ENCODE measurements at regions not wholly inside any gene's neighbourhood (a gene's known extent, or its start where the extent isn't known, plus 50 kb on each side); places are given as distances from the start of the nearest gene placed in this dataset.
"Not testable (repeated sequence)": the region's sequence is repeated elsewhere in the genome, so short reads cannot be mapped to it uniquely, and the experiment has no call there.

DNA sequence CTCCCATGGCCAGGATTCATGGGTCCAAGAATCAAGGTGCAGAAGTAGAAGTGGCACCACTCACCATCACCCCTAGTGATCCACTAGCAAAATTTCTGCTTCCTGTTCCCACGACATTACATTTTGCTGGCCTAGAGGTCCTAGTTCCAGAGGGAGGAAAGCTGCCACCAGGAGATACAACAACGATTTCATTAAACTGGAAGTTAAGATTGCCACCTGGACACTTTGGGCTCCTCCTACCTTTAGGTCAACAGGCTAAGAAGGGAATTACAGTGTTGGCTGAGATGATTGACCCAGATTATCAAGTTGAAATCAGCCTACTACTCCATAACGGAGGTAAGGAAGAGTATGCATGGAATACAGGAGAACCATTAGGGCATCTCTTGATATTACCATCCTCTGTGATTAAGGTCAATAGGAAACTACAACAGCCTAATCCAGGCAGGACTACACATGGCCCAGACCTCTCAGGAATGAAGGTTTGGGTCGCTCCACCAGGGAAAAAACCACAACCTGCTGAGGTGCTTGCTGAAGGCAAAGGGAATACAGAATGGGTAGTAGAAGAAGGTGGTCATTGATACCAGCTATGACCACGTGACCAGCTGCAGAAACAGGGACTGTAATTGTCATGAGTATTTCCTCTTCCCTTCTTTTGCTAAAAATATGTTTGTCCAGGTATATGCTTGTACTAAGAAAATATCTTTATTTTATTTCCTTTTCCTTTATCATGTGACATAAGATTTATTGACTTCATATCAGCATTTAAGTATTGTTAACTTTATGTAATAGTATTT lies 208.3 kb upstream of the HES1 start:
- DNase-seq (ENCODE audit: low read depth in 2 of 3, low spot score in 2 of 3): not testable (repeated sequence)

GRCh38 chr3:193928354-193929209 lies 207.4 kb upstream of the HES1 start:
- DNase-seq (ENCODE audit: low read depth in 2 of 3, low spot score in 2 of 3): no peak

DNA sequence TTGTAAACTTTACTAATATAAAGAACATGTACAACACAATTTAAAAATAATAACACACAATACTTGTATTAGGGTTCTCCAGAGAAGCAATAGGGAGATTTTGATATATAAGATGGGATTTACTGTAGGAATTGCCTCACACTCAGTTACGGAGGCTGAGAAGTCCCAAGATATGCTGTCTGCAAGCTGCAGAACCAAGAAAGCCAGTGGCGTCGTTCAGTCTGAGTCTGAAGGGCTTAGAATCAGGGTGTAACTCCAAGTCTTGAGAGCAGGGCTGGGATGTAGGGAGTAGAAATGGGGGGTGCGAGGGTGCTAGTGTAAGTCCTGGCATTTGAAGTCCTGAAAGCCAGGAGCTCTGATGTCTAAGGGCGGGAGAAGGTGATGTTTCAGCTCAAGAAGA lies 206.6 kb upstream of the HES1 start:
- no peak for DNase-seq (ENCODE audit: low read depth in 2 of 3, low spot score in 2 of 3)

DNA sequence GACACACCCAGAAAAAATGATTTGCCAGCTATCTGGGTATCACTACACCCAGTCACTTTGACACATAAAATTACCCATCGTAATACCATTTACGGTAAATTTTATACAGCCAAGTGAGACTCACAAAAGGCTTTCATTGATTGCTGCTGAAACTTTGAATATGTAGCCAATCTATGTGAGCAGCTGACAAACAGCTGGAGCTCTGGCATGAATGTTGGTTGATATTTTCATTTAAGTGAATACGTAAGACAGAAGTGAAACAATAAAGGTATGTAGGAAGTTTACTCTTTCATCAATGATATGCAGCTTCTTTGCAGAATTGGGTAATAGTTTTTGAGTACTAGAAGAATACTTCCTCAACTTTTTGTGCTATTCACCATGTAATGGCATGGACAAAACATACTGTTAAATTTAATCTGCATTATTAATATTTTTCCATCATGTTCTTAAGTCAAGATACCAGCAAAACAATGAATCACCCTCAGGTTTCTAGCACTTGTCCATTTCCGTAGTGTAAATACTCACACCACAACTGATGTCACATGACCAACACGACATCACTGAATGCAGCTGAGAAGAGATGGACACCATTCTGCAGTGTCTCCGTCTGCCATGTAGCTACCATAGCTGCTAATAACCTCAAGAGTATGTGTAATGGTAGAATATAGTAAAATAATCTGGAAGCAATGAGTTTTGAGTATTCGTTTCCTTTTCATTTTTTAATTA lies 205.9 kb upstream of the HES1 start:
- no peak for DNase-seq (ENCODE audit: low read depth in 2 of 3, low spot score in 2 of 3)

DNA sequence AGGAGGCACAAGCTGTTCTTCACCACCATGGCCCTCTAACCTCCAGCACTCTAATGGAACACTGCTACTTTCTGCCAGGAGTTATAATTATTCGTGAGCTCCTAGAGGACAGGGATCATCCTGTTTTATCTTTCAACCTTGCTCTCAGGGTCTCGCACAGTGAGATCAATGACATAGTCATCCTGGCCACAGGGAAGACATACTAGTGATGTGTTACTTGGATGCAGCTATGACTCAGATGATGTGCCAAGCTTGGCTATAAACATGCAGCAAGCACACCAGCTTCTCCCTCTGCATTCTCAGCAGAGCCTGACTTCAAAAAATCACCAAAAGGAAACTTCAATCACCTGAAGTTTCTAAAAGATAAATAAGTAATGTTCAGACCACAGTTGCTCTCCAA lies 203.8 kb upstream of the HES1 start:
- no peak for DNase-seq (ENCODE audit: low read depth in 2 of 3, low spot score in 2 of 3)

DNA sequence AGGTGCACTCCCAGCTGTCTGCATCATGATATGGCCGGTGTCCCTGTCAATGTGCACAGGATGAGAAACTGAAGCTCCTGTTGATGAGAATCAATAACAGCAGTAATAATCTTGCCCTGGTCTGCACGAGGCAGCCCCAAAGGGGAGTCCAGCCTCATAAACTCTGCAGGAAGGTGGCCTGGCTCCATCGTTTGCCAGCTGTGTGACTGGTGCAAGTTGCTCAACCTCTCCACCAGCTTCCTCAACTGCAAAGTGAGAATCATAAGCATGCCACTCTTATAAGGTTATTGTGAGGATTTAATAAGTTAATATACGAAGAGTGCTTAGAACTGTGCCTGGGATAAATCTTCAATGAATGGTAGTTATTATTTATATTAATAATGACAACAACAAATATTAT lies 203.4 kb upstream of the HES1 start:
- no peak for DNase-seq (ENCODE audit: low read depth in 2 of 3, low spot score in 2 of 3)

DNA sequence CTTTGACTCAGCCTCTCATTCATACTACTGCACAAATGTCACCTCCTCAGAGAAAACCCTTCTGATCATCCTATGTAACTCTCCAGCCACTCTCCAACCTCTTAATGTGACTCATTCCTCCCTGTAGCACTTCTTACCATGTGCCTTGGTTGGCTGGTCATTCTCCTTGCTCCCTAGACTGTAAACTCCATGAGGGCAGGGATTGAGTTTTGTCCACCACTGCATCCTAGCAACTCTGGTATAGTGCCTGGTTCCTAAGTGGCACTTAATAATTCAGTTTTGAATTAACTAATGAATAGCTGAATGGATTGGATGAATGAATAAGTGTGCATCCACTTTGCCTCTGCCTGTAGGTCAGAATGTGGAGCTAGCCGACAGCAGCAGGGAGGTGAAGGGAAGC lies 202.5 kb upstream of the HES1 start:
- no peak for DNase-seq (ENCODE audit: low read depth in 2 of 3, low spot score in 2 of 3)

DNA sequence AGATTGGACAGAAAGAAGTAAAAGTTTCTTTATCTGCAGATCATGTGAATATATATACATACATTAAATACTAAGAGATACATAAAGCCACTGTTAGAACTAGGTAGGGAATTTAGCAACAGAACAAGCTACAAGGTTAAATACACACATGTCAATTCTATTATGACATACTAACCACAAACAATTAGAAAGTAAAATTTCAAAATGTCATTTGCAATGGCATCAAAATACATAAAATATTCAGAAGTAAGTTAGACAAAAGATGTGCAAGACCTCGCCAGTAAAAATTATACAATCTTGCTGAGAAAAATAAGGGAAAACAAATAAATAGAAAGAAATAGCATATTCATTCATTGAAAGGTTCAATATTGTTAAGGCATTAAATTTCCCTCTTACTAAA lies 200.0 kb upstream of the HES1 start:
- DNase-seq (ENCODE audit: low read depth in 2 of 3, low spot score in 2 of 3): no peak

DNA sequence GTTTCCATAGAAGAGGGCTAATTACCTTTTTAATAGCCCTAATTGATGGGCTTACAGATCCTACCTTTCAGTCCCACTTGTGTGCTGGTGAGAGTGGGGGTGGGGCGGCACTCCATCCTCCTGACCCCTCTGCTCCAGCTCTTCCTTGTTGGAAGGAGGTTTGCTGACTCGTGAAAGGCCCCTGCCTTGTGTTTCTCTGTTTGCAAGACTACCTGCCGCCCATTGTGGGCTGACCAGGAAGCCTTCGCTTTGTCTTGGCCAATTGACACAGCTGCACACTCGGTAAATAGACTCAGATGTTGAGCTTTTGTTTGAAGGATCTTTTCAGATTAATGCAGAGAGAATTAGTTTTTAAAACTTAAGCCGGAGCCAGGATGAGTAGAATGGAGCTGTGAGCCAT lies 197.3 kb upstream of the HES1 start:
- DNase-seq (ENCODE audit: low read depth in 2 of 3, low spot score in 2 of 3): no peak

DNA sequence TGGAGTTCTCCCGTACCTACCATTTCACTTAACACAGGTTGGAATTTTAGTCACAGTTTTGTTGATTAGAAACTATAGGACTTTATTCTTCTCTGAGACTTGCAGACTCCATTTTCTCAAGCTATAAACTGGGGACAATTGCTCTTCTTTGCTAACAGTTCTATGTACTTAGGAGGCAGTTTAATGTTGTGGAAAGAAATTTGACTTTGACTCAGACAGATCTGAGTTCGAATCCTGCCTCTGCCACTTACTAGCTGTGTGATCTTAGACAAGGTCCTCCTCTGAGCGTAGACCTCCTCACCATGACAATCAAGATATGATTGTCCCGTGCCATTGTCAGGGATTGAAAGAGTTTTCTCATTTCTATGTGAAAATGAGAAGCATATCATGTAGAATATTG lies 196.4 kb upstream of the HES1 start:
- DNase-seq (ENCODE audit: low read depth in 2 of 3, low spot score in 2 of 3): no peak

GRCh38 chr3:193940526-193940925 lies 195.4 kb upstream of the HES1 start:
- no peak for DNase-seq (ENCODE audit: low read depth in 2 of 3, low spot score in 2 of 3)

DNA sequence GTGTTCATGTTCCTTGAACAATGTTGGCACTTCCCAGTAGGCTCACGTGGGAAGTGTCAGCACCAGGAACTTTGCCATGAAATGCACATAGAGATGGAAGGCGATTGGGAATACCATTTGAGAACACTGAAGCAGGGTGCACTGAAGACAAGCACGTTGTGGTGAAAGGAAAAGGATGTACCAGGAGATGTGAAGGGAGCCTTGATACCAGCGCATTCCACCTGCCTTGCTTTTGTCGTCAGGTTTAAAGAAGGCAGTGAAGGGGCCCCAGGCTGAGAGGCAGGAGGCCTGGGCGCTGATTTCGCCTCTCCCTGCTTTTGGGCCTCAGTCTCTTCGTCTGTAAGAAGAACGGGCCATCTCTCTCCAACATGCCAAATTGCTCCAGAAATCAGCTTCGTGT lies 194.5 kb upstream of the HES1 start:
- no peak for DNase-seq (ENCODE audit: low read depth in 2 of 3, low spot score in 2 of 3)

- no peak for DNase-seq (ENCODE audit: low read depth in 2 of 3, low spot score in 2 of 3)
These were observed 193.4 kb upstream of the HES1 start for GRCh38 chr3:193942516-193943055.

GRCh38 chr3:193943200-193943599 lies 192.7 kb upstream of the HES1 start:
- no peak for DNase-seq (ENCODE audit: low read depth in 2 of 3, low spot score in 2 of 3)

- DNase-seq (ENCODE audit: low read depth in 2 of 3, low spot score in 2 of 3): no peak
These were observed 192.0 kb upstream of the HES1 start for GRCh38 chr3:193943851-193944517.

GRCh38 chr3:193944518-193944884 lies 191.4 kb upstream of the HES1 start:
- DNase-seq (ENCODE audit: low read depth in 2 of 3, low spot score in 2 of 3): no peak

DNA sequence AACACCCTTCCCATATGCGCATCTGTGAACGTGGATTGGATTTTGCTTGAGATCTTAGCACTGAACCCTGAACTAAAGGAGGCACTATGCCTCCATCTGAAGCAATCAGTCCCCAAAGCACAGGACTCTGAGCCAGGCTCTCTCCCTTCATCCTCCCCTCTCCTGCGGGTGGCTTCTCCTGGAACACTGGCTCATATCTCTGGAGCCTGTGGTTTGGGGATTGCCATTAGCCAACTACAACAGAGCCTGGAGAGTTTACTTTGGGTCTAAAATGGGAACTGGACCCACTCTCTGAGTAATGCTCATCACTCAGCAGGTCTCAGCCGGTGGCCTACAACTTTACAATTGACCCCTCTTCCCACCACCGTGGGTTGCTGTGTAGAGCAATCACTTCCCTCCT lies 190.8 kb upstream of the HES1 start:
- DNase-seq (ENCODE audit: low read depth in 2 of 3, low spot score in 2 of 3): no peak

GRCh38 chr3:193946945-193947344 lies 189.0 kb upstream of the HES1 start:
- DNase-seq (ENCODE audit: low read depth in 2 of 3, low spot score in 2 of 3): no peak

GRCh38 chr3:193947596-193947995 lies 188.4 kb upstream of the HES1 start:
- DNase-seq (ENCODE audit: low read depth in 2 of 3, low spot score in 2 of 3): no peak

- no peak for DNase-seq (ENCODE audit: low read depth in 2 of 3, low spot score in 2 of 3)
These were observed 187.5 kb upstream of the HES1 start for GRCh38 chr3:193948459-193948858.

GRCh38 chr3:193951859-193952258 lies 184.1 kb upstream of the HES1 start:
- DNase-seq (ENCODE audit: low read depth in 2 of 3, low spot score in 2 of 3): no peak

All from activated CD8-positive, alpha-beta memory T cell treated with anti-CD3 and anti-CD28 coated beads for 48 hours (primary cell).